ENCODE measurements at regions not wholly inside any gene's neighbourhood (a gene's known extent, or its start where the extent isn't known, plus 50 kb on each side); places are given as distances from the start of the nearest gene placed in this dataset.

DNA sequence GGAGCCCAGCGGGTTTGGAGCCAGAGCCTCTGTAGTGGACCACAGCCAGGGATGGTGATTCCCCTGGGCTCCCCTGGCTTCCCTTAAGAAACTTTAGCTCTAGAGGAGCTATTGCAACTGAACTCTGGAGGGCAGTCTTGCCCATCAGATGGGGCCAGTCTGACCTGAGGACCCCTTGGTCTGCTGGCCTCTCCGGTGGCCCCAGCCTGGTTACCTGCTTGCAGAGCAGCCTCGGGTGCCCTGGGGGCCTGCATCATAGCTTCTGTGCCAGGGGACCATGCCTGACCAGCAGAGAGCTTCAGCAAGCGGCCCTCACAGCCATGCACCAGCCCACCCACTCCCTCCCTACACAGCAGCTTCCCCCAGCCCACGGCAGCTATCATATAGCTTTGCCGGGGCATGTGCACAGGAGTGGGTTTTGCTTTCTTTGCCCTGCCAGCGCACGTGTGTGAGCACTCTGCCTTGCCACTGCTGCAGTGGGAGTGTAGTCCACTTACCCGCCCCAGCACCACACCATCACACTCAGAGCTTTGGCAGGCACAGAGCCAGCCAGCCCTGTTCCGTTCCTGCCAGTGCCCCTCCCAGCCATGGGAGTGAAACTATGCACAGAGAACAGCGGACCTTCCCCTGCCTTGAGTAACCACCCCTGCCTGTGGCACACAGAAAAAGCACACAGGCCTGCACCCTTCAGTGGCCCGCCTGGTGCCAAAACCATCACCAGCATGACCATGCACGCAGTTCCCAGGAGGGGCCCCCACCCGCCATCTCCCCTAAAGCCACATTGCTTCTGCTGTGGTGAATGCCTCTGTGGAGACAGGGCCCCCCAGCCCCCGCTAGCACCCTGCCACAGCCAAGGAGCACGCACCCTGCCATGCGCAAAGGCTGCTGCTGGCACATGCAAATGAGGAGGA is 442.9 kb upstream of the NEGR1 start:
- no peaks in the 10 kb centered on the region for H4K20me1 ChIP-seq (replicated peaks; ENCODE audit: control insufficient read depth, extremely low read depth, insufficient read depth, low read length)
- no peaks in the 10 kb centered on the region for H3K4me1 ChIP-seq (ENCODE audit: control insufficient read depth, extremely low read depth, insufficient read depth, low read length)
- CTCF ChIA-PET = interaction anchor here (1.2 kb wide), 1 partner anchor 949 kb away, joined by 7 read pairs; no protein-coding TSS in a partner anchor
- TF ChIP-seq, protein P1, sequence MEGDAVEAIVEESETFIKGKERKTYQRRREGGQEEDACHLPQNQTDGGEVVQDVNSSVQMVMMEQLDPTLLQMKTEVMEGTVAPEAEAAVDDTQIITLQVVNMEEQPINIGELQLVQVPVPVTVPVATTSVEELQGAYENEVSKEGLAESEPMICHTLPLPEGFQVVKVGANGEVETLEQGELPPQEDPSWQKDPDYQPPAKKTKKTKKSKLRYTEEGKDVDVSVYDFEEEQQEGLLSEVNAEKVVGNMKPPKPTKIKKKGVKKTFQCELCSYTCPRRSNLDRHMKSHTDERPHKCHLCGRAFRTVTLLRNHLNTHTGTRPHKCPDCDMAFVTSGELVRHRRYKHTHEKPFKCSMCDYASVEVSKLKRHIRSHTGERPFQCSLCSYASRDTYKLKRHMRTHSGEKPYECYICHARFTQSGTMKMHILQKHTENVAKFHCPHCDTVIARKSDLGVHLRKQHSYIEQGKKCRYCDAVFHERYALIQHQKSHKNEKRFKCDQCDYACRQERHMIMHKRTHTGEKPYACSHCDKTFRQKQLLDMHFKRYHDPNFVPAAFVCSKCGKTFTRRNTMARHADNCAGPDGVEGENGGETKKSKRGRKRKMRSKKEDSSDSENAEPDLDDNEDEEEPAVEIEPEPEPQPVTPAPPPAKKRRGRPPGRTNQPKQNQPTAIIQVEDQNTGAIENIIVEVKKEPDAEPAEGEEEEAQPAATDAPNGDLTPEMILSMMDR (IDR thresholded peaks at IDR 0.05; ENCODE audit: extremely low read depth in 1 of 2, insufficient read depth in 1 of 2, low read depth in 1 of 2, low read length in 2 of 2) = no peak
- TF ChIP-seq EZH2 (IDR thresholded peaks at IDR 0.05; ENCODE audit: borderline replicate concordance, low read depth, low read length, severe bottlenecking) (no peak), POLR2A (IDR thresholded peaks at IDR 0.05; ENCODE audit: low read depth, low read length) (no peak), FOS (IDR thresholded peaks at IDR 0.05; ENCODE audit: borderline replicate concordance, insufficient read depth, low read length) (no peak), GATA2 (IDR thresholded peaks at IDR 0.05; ENCODE audit: insufficient read depth, insufficient read length, low read depth, low read length) (no peak), POLR2AphosphoS5 (IDR thresholded peaks at IDR 0.05; ENCODE audit: insufficient read depth, low read depth, low read length) (no peak), JUN (IDR thresholded peaks at IDR 0.05; ENCODE audit: borderline replicate concordance, insufficient read depth, insufficient read length, low read depth) (no peak)
- FAIRE-seq = no peak
- BruUV-seq (replicated peaks) = no TSS peak
- no peaks in the 10 kb centered on the region for H3K9me3 ChIP-seq (replicated peaks; ENCODE audit: control insufficient read depth, insufficient read depth, low read length)
- no peak overlapping the region for H2AFZ ChIP-seq (ENCODE audit: low read depth, low read length)
- no peak overlapping the region for H3K9ac ChIP-seq (replicated peaks; ENCODE audit: extremely low read depth, insufficient read depth, low read length)
- no peaks in the 10 kb centered on the region for H3K9me1 ChIP-seq (replicated peaks; ENCODE audit: control insufficient read depth, extremely low read depth, insufficient read depth, low read length)
- H3K27me3 ChIP-seq (ENCODE audit: control insufficient read depth in 2 of 2, insufficient read depth in 2 of 2, low read length in 2 of 2) = no peaks in the 10 kb centered on the region
- no peak overlapping the region for H3K4me3 ChIP-seq (replicated peaks in 1 of 3; ENCODE audit: insufficient read depth in 1 of 3, low read depth in 1 of 3, low read length in 3 of 3)
- POLR2A ChIA-PET = no interaction called here
- no peak overlapping the region for H3K27ac ChIP-seq (ENCODE audit: insufficient read depth, low read depth, low read length)
- no peaks in the 10 kb centered on the region for H3K36me3 ChIP-seq (ENCODE audit: control insufficient read depth in 2 of 2, extremely low read depth in 1 of 2, insufficient read depth in 2 of 2, low read length in 2 of 2)
- DNase-seq (ENCODE audit: low read depth, low spot score) = no peak
- intact Hi-C loops (cut with micrococcal nuclease) = no loop called here
- H3K4me2 ChIP-seq (ENCODE audit: insufficient read depth, low read length) = no peak overlapping the region
- dilution Hi-C loops (cut with MboI; ENCODE audit: extremely low pct_ligation_motif_present, low sequenced_read_pairs) = no loop called here
- no peaks in the 10 kb centered on the region for H3K79me2 ChIP-seq (ENCODE audit: control insufficient read depth, insufficient read depth, low read length)

All from endothelial cell of umbilical vein (primary cell).